ENCODE measurements at regions not wholly inside any gene's neighbourhood (a gene's known extent, or its start where the extent isn't known, plus 50 kb on each side); places are given as distances from the start of the nearest gene placed in this dataset.
A peak's percentile ranks its signal among the peaks of the same experiment; 100 is the strongest.

DNA sequence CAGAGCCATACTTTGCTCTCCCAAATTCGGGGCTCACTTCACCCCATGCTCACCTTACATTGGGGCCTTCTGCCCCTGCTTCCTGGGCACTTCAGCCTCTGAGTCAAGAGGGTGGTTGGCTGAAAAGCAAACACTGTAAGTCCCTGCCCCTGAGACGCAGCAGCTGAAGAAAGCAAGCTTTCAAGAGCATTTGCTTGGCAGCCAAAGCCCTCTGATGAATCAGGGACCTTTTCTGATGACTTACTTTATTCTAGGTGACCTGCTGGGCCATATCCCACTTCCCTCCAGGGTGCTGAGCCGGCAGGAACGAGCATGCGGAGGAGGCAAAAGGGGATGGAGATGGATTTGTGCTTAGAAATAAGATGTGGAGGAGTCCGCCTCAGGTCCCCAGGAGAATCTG lies 147.0 kb upstream of the TNRC6C start:
- no peaks in the 10 kb centered on the region for H3K36me3 Mint-ChIP-seq
- no peaks in the 10 kb centered on the region for H3K9me3 Mint-ChIP-seq
- no peak for DNase-seq (ENCODE audit: low spot score in 2 of 2)
- H3K27ac Mint-ChIP-seq, result no peak overlapping the region
- H3K4me1 Mint-ChIP-seq, result no peaks in the 10 kb centered on the region
- no peak for ATAC-seq
- no peak overlapping the region for H3K4me3 Mint-ChIP-seq

DNA sequence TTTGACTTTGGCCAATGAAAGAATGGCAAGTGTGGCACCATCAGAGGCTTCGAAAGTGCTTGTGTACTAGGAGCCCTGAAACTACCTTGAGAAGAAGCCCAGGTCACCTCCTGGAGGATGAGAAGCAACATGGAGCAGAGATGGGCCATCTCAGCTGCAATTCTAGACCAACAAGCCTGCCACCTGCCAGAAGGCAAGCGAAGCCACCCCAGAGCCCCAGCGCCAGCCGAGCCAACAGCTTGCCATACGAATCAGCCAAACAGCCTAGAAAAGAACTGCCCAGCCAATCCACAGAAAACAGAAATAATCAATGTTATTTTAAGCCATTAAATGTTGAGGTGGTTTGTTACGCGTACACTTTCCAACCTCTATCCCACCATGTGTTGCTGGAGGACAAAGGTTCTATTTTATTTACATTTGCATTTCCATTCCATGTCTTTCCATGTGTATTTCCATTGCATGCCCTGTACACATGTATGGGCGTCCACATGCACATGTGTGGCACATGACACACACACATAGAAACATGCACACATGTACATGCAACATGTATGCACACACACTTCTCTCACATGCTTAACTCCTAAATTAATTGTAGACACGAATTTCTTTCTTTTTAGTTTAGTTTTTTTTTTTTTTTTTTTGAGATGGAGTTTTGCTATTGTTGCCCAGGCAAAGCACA lies 144.3 kb upstream of the TNRC6C start:
- ATAC-seq, result no peak
- Mint-ChIP-seq H3K9me3 (no peaks in the 10 kb centered on the region), H3K36me3 (no peaks in the 10 kb centered on the region), H3K4me3 (no peak overlapping the region), H3K4me1 (no peaks in the 10 kb centered on the region), H3K27ac (no peak overlapping the region)
- DNase-seq (ENCODE audit: low spot score in 2 of 2), result no peak

GRCh38 chr17:77815127-77815905 lies 143.2 kb upstream of the TNRC6C start:
- Mint-ChIP-seq H3K36me3 (no peaks in the 10 kb centered on the region), H3K4me1 (no peaks in the 10 kb centered on the region), H3K4me3 (no peak overlapping the region), H3K27ac (no peak overlapping the region), H3K9me3 (no peaks in the 10 kb centered on the region)
- DNase-seq (ENCODE audit: low spot score in 2 of 2) (no peak), ATAC-seq (no peak)

DNA sequence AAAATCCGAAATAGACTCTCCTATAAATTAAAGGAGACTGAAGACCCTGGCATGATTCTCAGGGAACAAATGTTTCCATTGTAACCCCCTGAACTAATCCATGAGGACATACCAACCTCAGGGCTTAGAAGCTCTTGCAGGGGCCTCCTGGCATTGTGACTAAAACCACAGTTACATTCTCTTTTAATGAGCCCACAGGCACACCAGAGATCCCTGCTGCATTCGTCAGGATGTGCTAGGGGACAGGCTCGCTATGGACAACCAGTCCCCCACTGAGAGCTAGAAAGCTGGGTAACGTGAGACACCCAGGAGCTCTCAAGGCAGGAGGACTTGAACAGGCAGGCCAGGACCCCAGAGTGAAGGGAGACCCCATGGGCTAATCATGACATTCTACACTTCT lies 140.6 kb upstream of the TNRC6C start:
- Mint-ChIP-seq H3K27ac (no peak overlapping the region), H3K4me3 (no peak overlapping the region), H3K4me1 (peaks cover 5% of the 10 kb centered on the region), H3K36me3 (no peaks in the 10 kb centered on the region), H3K9me3 (no peaks in the 10 kb centered on the region)
- no peak for ATAC-seq
- DNase-seq (ENCODE audit: low spot score in 2 of 2), result no peak

DNA sequence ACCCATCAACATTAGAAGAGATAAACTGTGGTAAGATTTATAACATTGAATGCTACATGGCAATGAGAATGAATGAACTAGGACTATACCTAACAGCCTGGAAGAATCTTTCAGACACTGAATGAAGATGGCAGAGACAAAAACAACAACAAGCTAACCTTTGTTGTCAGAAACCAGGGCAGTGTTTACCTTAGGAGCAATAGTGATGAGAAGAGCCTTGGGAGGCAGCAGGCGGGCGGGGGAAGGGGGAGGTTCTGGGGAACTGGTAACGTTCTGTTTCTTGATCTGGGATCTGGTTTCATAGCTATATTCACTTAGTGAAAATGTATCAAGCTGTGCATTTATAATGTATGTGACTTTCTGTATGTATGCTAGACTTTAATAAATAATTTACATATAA lies 139.0 kb upstream of the TNRC6C start:
- H3K27ac Mint-ChIP-seq, result no peak overlapping the region

DNA sequence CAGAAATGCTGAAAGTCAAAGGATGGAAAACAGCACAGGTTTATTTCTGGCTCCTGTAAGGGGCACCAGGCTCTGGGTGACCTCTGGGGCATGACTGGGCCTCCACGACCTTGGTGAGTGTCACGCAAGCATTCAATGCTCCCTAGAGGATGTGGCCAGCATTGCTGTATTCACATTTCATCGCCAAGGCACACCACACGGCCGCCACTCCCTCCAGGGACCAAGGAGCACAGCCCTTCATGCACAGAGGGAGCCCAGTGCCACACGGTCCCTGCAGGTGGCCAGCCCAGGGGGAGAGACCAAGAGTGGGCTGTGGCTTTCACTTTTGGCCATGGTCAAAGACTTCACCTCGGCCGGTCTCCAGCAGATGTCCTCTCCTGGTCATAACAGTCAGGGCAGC lies 137.4 kb upstream of the TNRC6C start:
- Mint-ChIP-seq H3K27ac (no peak overlapping the region), H3K9me3 (no peaks in the 10 kb centered on the region), H3K36me3 (no peaks in the 10 kb centered on the region), H3K4me1 (peaks cover 13% of the 10 kb centered on the region), H3K4me3 (no peak overlapping the region)
- ATAC-seq (peak; percentile 51), DNase-seq (ENCODE audit: low spot score in 2 of 2) (no peak)

More for the DNA sequence above, 139.0 kb upstream of the TNRC6C start:
- DNase-seq (ENCODE audit: low spot score in 2 of 2), result no peak
- H3K36me3 Mint-ChIP-seq, result no peaks in the 10 kb centered on the region
- no peak overlapping the region for H3K4me3 Mint-ChIP-seq
- H3K9me3 Mint-ChIP-seq, result no peaks in the 10 kb centered on the region
- H3K4me1 Mint-ChIP-seq, result peaks cover 12% of the 10 kb centered on the region
- no peak for ATAC-seq

- Mint-ChIP-seq H3K27ac (no peak overlapping the region), H3K36me3 (no peaks in the 10 kb centered on the region), H3K4me3 (no peak overlapping the region), H3K4me1 (peaks cover 13% of the 10 kb centered on the region), H3K9me3 (no peaks in the 10 kb centered on the region)
- no peak for DNase-seq (ENCODE audit: low spot score in 2 of 2)
- no peak for ATAC-seq
Measured at GRCh38 chr17:77822302-77823030, 136.0 kb upstream of the TNRC6C start.

DNA sequence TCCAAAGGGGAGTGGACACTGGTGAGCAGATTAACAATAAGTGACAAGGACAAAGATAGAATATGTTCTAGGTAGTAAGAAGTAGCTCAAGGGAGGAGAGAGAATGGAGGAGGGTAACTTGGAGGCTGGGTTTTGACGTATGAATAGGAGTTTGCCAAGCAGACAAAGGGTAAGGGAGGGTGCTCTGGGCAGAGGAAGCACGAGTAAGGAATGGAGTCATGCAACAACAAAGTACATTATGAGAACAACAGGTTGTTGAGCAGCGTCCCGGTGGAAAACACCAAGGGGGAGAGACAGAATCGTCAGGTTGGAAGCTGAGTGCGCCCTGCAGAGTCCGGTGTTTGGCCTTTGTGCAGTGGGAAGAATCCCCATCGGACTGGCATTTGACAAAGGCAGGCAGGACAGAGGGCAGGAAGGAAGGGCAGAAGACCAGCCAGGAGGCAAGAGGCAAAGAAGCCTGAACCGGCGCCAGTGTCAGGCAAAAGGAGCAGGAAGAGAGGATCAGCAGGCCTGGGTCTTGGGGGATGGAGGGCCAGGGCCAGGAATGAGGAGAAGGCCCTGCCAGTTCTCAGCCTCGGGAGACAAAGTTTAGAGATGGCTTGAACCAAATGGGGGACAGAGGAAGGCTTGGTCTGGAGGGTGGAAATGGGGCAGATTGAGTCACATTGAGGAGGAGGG lies 134.3 kb upstream of the TNRC6C start:
- ATAC-seq (no peak), DNase-seq (ENCODE audit: low spot score in 2 of 2) (no peak)
- H3K9me3 Mint-ChIP-seq, result no peaks in the 10 kb centered on the region
- H3K36me3 Mint-ChIP-seq, result no peaks in the 10 kb centered on the region
- peak overlapping the region; percentile 6 for H3K27ac Mint-ChIP-seq
- no peak overlapping the region for H3K4me3 Mint-ChIP-seq
- H3K4me1 Mint-ChIP-seq, result peaks cover 13% of the 10 kb centered on the region

DNA sequence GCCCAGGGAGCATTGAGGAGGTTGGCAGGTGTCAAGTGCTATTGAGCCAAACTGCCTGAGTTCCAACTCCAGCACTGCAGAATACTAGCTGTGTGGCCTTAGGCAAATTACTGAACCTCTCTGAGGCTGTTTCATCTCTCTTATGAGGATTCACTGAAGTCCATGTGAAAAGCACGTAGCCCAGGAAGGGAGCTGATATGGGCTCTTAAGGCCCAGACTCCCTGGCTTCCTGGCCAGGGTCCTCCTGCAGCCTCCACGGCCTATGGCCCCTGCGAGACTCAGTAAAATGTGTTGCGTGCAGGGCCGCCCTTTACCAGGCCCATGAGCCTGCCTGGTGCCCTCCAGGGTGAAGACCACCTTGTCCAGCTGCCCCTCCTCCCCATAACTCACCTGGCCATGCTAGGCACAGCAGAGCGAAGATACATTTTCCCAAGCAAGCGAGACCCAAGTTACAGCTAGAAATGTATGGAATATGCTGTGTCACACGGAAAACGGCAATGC lies 133.7 kb upstream of the TNRC6C start:
- DNase-seq (ENCODE audit: low spot score in 2 of 2), result no peak
- peaks cover 13% of the 10 kb centered on the region for H3K4me1 Mint-ChIP-seq
- H3K9me3 Mint-ChIP-seq, result no peaks in the 10 kb centered on the region

GRCh38 chr17:77825621-77826020 lies 132.9 kb upstream of the TNRC6C start:
- no peaks in the 10 kb centered on the region for H3K9me3 Mint-ChIP-seq
- DNase-seq (ENCODE audit: low spot score in 2 of 2) (no peak), ATAC-seq (no peak)
- no peak overlapping the region for H3K27ac Mint-ChIP-seq
- no peak overlapping the region for H3K4me3 Mint-ChIP-seq
- H3K4me1 Mint-ChIP-seq, result peaks cover 13% of the 10 kb centered on the region
- no peaks in the 10 kb centered on the region for H3K36me3 Mint-ChIP-seq

More for the DNA sequence above, 133.7 kb upstream of the TNRC6C start:
- ATAC-seq, result no peak
- H3K4me3 Mint-ChIP-seq, result no peak overlapping the region
- H3K27ac Mint-ChIP-seq, result peak overlapping the region; percentile 6
- no peaks in the 10 kb centered on the region for H3K36me3 Mint-ChIP-seq

DNA sequence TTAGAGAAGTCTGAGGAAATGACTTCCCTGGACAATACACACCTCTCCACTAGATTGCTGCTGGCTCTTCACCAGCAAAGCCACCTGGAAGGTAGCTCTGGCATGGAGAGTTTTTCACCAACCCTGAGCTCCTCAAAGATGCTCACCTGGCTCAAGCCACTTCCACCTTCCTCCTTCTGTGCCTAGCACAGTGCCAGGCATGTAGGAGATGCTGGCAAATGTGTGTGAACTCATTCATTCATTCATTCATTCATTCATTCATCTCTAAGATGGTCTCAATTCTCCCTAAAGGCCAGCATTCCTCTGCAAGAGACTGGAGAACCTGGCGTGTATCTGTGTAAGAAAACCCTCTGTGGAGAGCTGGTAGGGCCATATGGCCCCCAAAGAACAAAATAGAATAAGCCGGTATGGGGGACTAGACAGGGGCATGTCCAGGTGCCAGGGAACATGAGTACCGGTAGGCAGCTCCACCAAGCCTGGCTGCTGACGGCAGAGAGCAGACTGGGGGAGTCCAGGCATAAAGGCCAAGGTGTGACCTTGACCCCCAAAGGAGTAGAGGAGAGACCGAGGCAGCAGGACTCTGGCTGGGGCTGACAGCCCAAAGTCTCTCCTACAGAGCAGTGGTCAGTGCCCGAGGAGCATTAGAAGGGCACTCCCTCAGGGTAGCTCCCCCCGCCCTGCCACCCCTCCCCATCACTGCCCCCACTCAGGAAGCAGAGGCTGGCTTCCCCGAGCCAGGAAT lies 132.2 kb upstream of the TNRC6C start:
- H3K27ac Mint-ChIP-seq, result no peak overlapping the region
- no peaks in the 10 kb centered on the region for H3K36me3 Mint-ChIP-seq
- ATAC-seq, result no peak
- H3K4me1 Mint-ChIP-seq, result peaks cover 8% of the 10 kb centered on the region
- no peaks in the 10 kb centered on the region for H3K9me3 Mint-ChIP-seq
- no peak overlapping the region for H3K4me3 Mint-ChIP-seq
- no peak for DNase-seq (ENCODE audit: low spot score in 2 of 2)

GRCh38 chr17:77827039-77827438 lies 131.5 kb upstream of the TNRC6C start:
- DNase-seq (ENCODE audit: low spot score in 2 of 2) (no peak), ATAC-seq (no peak)
- no peak overlapping the region for H3K4me3 Mint-ChIP-seq
- peaks cover 7% of the 10 kb centered on the region for H3K4me1 Mint-ChIP-seq
- no peak overlapping the region for H3K27ac Mint-ChIP-seq
- H3K36me3 Mint-ChIP-seq, result no peaks in the 10 kb centered on the region
- H3K9me3 Mint-ChIP-seq, result no peaks in the 10 kb centered on the region

- Mint-ChIP-seq H3K4me3 (no peak overlapping the region), H3K4me1 (peaks cover 7% of the 10 kb centered on the region)
- no peak for DNase-seq (ENCODE audit: low spot score in 2 of 2)
Measured at GRCh38 chr17:77827511-77827910, 131.0 kb upstream of the TNRC6C start.

GRCh38 chr17:77828749-77829539 lies 129.6 kb upstream of the TNRC6C start:
- ATAC-seq (no peak), DNase-seq (ENCODE audit: low spot score in 2 of 2) (no peak)
- Mint-ChIP-seq H3K27ac (no peak overlapping the region), H3K4me3 (no peak overlapping the region), H3K4me1 (peaks cover 12% of the 10 kb centered on the region), H3K9me3 (no peaks in the 10 kb centered on the region), H3K36me3 (no peaks in the 10 kb centered on the region)

More at GRCh38 chr17:77827511-77827910, 131.0 kb upstream of the TNRC6C start:
- H3K36me3 Mint-ChIP-seq, result no peaks in the 10 kb centered on the region
- no peak overlapping the region for H3K27ac Mint-ChIP-seq
- no peak for ATAC-seq
- H3K9me3 Mint-ChIP-seq, result no peaks in the 10 kb centered on the region

Measured in stimulated activated effector memory CD8-positive, alpha-beta T cell treated with anti-CD3 and anti-CD28 coated beads, Interleukin-12 subunit alpha, Interleukin-12 subunit beta, amount 100 ng/mL, for 72 hours (primary cell).